NOMO-1 treated with dmso at 0.1 percent for 144 hours (cell line): ENCODE measurements at regions not wholly inside any gene's neighbourhood (a gene's known extent, or its start where the extent isn't known, plus 50 kb on each side); places are given as distances from the start of the nearest gene placed in this dataset.

Source experiments
- DNase-seq: peaks from one replicate; lab custom pipeline; 2025; ENCODE audit not compliant: unreplicated experiment; lab: John Stamatoyannopoulos, UW

DNA sequence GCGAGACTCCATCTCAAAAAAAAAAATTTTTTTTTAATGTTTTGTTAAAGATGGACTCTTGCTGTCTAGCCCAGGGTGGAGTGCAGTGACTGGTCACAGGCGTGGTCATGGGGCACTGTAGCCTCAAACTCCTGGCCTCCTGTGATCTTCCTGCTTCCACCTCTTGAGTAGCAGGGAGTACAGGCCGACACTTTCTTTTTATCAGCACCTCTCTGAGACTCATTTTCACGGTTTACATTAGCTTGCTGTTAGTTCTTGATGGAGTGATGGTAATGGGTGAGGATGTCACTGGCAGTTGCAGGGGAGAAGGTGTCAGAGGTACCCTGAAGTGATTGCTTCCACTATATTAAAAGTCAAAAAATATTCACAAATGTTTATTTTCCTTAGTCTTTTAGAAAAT lies 95.3 kb upstream of the MTPN start:
- no peak for DNase-seq

DNA sequence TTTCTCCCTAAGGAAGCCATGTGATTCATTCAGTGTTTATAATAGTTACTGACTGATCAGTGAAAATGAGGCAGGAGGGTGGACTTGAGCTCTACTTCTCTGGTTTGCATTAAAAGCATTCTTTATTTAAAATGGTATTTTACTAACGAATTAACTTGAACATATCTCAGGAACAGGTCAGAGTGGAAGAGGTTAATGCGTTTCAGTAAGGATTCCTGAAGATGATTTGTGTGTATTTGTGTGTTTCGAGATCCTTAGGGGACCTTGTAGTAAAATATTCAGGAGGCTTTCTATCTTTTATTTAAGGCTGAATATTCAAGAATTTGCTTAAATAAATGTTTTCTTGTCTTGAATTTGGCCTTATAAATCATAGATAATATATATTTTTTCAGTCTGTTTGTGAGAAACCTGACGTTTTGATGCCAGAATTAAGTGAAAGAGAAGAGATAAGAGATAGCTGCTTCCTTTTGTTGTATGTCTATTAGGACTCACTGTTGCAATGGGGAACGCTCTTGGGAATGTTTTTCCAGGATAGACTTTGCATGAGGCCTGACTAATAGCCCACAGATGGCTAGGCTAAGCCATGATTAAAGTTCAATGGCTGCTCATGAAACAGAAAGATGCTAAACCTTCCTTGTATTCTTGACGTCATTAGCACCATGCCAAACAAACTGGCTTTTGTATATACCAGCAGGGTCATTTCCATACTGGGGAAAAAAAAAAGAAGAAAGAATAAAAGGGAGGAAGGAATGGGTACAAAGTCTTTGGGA lies 93.8 kb upstream of the MTPN start:
- DNase-seq: no peak

DNA sequence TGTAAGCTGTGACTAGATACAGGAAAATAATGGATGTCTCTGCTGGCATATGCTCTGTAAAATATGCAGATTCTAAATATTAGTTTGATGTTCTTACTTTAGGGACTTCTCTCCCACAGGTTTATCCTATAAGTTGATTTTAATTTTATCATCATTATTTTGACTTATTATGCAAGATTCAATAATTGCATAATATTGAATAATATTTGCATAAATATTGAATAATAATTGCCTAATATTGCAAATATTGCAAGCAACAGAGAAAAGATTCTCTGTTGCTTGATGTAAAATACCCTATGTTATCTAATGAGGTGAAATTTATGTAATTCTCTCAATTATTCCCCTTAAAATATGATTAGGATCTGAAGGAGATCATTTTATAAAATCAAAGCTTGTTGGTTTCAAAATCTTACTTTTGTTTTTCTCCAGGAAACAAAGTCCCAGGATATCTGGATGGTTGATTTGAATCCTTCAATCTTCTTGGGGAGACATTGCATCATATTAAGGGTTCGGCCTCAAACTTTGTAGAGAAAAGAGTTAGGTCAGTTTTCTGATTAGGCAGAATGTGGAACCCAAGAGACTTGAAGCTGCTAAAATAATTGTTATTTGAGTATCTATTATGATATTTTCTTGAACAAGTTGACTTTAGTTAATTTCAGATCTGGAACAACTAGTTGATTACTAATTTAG lies 92.8 kb upstream of the MTPN start:
- DNase-seq: no peak

DNA sequence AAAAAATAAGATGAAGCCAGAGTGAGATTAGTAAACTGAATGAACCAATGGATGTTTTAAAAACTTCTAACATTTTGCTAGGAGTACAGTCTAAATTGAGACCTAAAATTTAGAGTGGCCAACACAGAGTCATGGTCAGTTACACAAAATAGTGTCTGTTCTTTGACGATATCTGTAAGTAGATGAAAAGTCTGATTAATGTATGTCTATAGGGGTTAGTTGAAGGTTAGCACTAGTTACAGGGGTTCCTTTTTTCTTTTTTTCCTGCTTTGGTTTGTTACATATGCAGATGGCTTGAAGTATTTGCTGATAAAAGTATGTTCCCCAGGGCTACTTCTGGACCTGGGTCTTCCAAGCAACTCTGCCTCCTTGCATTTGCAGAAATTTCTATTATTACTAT lies 90.1 kb upstream of the MTPN start:
- DNase-seq: no peak

DNA sequence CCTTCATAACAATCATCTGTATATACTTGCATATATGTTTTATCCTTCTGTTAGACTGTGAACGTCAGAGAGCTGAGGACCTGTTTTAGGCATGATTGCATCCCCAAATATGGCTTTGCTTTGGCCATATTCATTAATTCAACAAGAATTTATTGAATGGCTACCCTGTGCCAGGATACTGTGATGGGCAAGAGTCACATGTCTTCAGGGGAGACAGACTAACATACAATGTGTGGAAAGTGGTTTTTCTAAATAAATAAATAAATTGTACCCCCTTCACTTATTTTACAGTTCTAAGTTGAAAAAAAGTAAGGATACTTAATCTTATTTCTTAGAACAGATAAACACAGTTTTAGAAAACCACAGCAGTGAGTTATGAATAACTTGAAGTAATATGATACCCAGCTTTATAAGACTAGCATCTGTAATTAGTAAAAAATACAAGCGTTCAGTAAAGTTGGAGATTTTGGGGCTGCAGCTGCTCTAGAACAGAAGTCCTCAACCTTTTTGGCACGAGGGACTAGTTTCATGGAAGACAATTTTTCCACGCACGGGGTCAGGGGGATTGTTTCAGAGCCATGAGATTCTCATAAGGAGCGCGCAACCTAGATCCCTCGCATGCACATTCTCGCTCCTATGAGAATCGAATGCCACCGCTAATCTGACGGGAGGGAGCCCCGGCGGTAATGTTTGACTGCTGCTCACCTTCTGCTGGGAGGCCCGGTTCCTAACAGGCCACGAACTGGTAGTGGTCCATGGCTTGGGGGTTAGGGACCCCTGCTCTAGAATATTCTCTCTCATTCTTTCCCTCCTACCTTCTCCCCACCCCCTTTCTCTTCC lies 89.4 kb upstream of the MTPN start:
- DNase-seq: no peak

DNA sequence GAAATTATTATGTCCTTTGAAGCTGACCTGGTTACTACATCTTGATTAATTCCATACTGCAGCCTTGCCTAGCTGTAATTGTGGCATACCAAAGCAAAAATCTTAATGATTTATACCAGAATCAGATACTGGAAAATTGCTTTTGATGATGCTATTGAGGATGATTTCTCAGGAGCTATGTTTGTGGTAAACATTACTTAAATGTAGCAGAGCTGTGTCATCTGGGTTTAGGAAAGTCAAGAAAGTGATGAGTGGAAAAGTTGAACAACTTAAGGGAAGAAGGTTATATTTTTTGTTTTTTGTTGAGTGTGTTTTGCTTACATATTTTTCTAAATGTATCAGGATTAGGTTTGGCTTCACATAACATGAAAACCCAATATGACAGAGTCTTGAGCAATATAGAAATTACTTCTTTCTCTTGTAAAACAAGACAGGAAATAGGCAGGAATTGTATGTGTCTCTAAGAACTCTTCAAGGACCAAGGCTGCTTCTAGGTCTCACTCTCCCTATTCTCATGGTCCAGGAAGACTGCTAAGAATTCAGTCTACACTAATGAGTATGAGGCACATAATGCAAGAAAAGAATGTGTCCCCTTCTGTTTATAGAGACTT lies 87.6 kb upstream of the MTPN start:
- DNase-seq: no peak

DNA sequence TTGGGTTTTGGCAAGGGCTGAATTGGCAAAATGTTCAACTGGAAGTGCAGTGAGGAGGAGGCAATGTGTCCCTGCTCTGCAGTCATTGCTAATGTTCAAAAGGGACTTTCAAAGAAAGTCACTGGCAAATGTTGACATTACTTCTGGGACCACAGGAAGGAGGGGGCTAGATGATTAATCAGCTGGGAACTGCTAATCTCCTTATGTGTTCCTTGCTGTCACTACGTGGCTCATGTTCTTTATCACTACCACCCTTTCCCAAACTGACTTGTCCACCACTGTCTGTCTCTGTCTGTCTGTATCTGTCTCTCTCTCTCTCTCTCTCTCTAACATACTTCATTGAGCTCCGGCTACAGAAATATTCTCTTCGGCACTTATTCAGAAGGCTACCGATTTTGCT lies 86.9 kb upstream of the MTPN start:
- DNase-seq: no peak

DNA sequence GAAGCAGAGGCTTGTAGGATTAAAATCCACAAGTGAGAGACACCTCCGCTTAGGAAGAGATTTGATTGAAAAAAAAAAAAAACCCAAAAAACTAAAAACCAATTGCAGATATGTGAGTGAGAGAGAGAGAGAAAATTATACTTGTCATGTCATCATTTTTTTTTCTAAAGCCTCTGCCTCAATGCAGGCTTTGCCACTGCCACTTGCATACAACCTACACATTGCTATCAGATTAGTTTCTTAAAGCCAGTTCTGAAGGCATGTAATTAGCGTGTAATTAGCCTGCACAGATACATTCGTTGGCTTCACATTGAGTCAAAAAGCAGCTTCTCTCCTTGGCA lies 86.1 kb upstream of the MTPN start:
- no peak for DNase-seq

DNA sequence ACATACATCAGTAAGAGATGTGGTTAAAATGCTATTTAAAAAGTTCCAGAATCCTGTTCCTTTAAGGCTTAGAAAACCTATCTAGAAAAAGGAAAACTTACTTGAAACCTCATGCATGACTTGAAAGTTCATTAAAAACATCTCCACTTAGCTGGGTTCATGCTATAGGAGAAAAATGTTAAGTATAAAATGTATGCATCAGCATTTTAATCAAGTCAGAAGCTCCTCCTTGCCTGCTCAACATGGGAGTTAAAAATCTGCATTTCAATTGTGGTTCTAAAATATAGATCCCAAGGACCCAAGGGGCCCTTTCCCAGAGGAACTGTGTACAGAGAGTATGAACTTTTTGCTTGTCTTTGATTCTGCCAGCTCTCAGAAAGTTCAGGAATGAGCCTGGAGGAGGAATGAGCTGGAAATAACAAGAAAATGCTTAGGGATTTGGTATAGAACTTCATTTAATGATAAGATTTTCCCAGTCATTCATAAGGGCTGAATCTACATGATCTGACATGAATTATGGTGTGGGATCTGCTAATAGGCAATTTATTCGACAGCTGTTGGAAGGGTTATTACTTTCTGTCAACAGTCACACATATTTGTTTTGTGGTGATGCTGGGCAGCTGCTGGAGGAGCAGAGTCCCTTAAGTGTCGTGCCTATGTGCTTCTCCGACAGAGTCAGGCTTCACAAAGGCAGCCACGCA lies 85.6 kb upstream of the MTPN start:
- no peak for DNase-seq

DNA sequence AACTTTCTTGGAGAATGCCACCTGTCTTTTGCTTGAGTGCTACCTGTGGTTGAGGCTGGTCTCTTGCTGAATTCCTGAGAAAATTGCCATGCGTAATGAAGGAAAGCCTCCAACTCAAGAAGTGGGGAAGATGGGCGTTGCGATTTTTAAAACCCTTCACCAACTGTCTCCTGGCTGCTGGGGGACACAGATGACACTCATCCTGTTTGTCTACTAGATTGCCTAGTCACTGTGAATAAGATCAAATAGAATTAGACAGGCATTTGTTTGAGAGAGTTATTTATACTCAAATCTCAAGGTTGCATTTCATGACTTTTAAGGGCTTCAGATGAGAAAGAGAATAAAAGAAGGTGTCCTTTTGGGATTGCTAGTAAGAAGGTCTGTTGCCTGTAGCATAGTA lies 84.3 kb upstream of the MTPN start:
- no peak for DNase-seq

DNA sequence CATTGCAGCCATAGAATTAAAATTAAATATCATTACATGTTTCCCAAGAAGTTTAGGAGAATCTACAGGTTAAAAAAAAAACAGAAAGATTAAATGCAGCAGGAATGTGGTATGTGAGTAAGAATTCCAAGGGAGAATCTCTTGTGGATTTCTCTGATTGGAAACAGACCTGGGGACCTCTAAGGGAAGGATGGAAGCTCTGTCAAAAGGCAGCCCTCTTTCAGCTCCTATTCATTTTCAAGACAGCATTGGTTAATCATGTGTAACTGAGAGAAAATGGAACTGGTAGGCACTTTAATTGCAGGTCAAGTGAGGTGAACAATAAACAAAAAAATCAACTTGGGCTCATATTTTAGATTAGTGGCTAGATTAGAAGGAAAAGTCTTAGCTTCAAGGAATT lies 81.4 kb upstream of the MTPN start:
- DNase-seq: no peak

DNA sequence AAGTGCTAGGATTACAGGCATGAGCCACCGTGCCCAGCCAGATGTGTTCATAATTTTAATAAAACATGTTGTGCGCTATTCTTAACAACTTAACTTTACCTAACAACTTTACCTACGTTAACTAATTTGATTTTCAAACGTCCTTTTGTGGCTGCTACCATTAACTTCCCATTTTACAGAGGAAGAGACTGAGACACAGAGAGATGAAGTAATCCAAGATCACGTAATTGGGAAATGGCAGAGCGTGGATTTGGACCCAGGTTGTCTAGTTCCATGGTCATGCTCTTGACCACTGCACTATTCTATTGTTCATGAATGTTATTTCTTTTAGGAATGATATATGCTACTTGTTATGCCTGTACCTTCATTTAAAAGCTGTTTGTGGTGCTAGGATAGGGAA lies 80.3 kb upstream of the MTPN start:
- no peak for DNase-seq

DNA sequence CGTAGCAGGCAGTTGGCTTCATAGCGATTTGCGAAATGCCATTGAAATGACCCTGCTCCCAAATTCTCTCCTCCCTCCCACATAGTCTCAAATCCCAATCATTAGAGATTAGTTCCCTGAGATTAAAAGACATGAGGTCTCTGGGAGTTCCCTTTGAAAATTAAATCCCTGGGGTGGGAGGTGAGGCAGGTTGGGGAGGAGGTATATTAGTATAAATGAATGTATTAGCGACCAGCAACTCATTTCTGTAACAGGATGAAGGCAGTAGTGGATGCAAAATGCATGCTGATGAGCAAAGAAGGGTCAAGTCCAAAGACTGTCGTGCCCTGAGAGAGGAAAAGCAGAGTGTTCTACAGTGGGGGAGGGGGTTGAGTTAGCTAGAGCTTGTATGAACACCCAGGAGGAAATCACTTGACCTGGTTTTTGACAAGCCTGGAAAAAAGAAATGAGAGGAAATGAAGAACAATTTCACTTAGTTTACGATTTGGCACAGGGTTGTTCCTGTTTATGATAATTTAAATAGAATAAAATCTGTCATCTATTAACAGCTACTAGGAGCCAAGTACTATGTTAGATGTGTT lies 79.6 kb upstream of the MTPN start:
- DNase-seq: no peak

DNA sequence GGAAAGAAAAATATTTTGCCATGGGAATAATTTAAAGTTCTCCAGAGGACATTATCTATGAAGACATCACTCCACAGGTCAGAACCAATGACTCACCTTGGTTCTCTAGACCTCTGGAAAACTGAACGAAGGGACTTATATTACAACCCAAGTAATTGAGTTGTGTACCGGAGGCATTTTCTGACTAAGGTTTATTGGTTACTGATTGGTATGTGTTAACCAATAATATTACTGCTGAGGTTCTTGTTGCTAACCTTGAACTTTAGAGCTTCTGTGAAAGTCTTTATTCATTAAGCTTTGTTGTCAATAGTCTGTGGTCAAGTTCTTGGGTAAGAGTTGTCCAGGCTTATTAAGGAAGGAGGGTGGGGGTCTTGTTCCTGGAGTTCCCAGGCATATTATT lies 78.1 kb upstream of the MTPN start:
- no peak for DNase-seq

DNA sequence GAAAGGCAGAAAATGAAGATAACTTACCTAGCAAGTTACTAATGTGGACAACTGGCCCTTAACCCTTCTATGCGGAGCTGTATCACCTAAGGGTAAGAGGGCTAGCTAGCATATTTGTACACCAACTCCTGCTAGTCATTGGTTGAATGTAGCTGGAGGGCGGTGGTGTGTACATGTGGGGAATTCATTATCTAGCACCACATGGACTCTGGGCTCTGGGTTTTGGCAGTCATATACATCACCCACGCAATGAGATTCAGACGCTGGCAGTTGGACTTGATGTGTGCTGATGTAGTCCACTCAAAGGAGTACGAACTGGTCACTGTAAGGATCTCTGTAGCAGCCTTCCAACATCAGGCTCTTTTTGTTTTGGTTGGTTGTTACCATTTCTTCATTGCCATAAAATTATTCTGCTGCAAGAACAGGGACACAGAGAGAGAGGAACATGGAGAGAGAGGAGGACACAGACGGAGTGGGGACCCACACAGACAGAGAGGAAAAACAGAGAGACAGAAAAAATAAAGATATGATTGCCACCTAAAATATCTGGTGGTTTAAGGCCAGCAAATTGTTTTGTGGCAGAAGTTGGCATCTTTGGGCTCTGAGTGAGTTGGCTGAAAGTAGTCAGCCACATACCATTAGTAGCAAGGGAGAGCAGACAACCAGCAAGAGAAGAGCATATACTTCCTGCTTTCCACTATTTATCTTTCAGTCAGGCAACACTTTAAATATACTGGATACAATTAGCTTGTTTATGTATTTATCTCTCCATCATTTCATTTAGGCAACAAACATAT lies 76.7 kb upstream of the MTPN start:
- DNase-seq: no peak

DNA sequence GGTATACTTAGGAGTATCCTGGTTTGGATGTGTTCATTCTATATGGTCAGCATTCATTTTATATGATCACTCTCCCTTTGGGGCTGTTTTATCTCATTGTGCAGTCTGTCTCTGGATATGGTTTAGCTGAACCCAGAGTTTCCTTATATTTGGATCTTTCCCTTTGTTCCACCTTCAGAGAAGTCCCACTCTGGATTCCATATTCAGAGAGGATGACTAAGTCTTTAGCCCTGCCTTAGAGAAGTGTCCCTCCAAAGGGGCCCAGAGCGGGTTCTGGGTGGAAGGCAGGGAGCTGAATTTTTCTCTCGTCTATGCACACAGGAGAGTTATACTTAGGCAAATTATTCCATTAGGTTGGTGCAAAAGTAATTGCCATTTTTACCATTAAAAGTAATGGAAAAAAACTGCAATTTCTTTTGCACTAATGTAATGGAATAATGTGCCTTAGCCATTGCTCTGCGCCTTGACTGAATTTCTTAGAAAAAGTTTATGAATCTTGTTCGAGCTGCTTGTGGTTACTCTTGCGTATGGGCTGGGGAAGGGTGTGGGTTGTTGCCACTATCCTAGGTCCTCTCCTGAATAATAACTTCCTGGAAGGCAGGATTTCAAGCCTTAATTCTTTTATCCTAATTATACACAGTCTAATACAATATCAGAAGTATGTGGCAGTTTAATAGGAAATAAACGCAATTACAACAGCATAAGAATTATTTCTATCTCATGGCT lies 74.2 kb upstream of the MTPN start:
- no peak for DNase-seq

DNA sequence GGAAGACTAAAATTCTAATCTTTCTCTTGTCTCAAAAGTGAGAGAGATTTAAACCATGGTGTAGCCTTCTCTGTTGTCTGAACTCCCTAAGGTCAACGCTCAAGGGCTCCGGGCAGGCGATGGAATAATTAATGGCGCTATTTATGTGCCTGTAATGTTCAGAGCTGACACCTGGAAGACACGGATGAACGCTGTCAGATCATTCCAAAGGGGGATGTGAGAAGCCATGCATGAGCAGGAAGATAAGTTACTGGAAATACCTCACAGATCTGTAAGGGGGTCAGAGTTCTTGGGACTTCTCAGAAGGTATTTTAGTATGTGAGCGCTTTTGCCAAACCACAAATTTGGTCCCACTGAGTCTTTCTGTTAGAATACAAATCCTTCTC lies 73.3 kb upstream of the MTPN start:
- no peak for DNase-seq

DNA sequence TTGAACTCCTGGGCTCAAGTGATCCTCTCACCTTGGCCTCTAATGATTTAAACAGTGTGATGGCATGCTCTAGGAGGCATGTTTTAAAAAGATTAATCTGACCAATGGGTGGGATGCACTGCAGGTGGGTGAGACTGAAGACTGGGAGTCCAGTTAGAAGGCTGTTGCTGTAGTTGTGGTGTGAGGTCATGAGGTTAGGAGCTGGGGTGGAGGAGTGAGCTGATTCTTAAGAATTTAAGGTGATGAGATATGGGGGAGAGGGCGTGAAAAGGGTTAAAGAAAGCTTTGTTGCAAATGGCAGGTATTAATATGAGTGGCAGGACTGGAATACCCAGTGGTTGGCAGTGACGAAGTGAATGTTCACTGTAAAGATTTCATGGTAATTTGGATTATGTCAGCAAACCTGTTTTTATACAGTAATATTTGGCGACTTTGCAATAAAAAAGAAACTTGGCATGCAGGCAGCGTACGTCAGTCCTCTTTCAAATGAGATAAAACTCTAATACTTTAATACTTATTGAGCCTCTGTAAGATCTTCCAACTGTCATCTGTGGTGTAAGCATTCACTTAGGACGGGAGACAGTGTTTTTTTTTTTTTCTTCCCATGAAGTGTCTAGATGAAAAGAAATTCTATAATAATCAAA lies 72.8 kb upstream of the MTPN start:
- no peak for DNase-seq

DNA sequence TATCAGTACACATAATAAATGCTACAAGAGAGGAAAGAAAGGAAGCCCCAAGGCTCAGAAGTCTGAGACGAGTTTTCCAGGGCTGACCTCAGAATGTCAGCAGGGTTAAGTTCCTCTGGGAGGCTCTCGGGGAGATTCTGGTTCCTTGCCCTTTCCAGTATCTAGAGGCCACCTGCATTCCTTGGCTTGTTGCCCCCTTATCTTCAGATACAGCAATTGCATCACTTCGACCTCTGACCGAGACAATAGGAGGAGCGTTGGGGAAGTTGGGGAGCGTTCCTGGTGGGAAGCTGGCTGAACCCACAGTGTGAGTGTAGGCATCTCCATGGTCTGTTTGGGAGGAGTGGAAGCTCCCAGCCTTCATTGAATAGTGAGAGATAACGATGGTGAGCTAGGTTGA lies 72.0 kb upstream of the MTPN start:
- no peak for DNase-seq
